Mammary epithelial cell (primary cell): ENCODE measurements at regions not wholly inside any gene's neighbourhood (a gene's known extent, or its start where the extent isn't known, plus 50 kb on each side); places are given as distances from the start of the nearest gene placed in this dataset.

Experiments
- EZH2 ChIP-seq: IDR thresholded peaks from 2 replicates; pipeline ENCODE4 v1.6.1; 2012; ENCODE audit warnings: low read length, inconsistent platforms, borderline replicate concordance
- TF ChIP-seq, protein P1 (sequence below), 2 donors: IDR thresholded peaks in 1 of 2; conservative IDR thresholded peaks in 1 of 2; 2 replicates each; pipeline ENCODE4 v1.5.1; 2011 to 2012; ENCODE audit warnings: inconsistent platforms in 2 of 2, low read length in 2 of 2, mild to moderate bottlenecking in 2 of 2, control low read depth in 1 of 2, low read depth in 1 of 2; ENCODE audit not compliant: insufficient read depth in 1 of 2; ENCODE audit errors: extremely low read depth in 1 of 2

DNA sequence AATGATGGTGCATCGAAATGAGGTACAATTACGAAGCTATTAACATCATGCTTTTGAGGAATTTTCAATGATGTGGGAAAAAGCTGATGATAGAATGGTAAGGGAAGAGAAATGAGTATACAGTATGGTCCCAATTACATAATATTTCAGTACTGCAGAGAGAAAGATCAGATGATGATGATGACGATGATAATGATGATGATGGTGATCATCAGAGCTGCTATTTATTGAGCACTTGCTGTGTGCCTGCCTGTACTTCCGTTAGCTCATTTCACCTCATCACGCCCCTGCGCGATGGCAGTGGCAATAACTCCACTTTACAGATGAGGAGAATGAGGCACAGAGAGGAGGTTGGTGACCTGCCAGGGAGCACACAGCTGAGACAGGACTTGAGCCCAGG is 620.8 kb downstream of the MATN1 start:
- TF ChIP-seq, protein P1, sequence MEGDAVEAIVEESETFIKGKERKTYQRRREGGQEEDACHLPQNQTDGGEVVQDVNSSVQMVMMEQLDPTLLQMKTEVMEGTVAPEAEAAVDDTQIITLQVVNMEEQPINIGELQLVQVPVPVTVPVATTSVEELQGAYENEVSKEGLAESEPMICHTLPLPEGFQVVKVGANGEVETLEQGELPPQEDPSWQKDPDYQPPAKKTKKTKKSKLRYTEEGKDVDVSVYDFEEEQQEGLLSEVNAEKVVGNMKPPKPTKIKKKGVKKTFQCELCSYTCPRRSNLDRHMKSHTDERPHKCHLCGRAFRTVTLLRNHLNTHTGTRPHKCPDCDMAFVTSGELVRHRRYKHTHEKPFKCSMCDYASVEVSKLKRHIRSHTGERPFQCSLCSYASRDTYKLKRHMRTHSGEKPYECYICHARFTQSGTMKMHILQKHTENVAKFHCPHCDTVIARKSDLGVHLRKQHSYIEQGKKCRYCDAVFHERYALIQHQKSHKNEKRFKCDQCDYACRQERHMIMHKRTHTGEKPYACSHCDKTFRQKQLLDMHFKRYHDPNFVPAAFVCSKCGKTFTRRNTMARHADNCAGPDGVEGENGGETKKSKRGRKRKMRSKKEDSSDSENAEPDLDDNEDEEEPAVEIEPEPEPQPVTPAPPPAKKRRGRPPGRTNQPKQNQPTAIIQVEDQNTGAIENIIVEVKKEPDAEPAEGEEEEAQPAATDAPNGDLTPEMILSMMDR (conservative IDR thresholded peaks at IDR 0.05 in 1 of 2, IDR thresholded peaks at IDR 0.05 in 1 of 2; ENCODE audit: extremely low read depth in 1 of 2, insufficient read depth in 1 of 2, low read depth in 1 of 2, low read length in 2 of 2) = no peak
- no peak for TF ChIP-seq EZH2
